Liver (tissue), 8 donors: ENCODE measurements at regions not wholly inside any gene's neighbourhood (a gene's known extent, or its start where the extent isn't known, plus 50 kb on each side); places are given as distances from the start of the nearest gene placed in this dataset.

Experiments used
- DNase-seq: peaks from one replicate; pipeline ENCODE4 v3.0.0-alpha.2; 2017; ENCODE audit warnings: low spot score
- H3K27ac ChIP-seq, 2 donors: one replicate each; pipeline ENCODE4 v1.7.0; 2013; ENCODE audit warnings: inconsistent platforms in 2 of 2, low read length in 2 of 2, control low read depth in 1 of 2, low read depth in 1 of 2, mild to moderate bottlenecking in 1 of 2
- H3K27me3 ChIP-seq, 4 donors: one replicate each; pipeline versions ENCODE4 v1.6.1 to v1.7.0; 2013; ENCODE audit warnings: low read length in 3 of 4, inconsistent platforms in 1 of 4, mild to moderate bottlenecking in 1 of 4, moderate library complexity in 1 of 4; ENCODE audit not compliant: control insufficient read depth in 4 of 4, insufficient read depth in 4 of 4
- H3K36me3 ChIP-seq, 4 donors: one replicate each; pipeline versions ENCODE4 v1.6.1 to v1.7.0; 2013; ENCODE audit warnings: low read length in 3 of 4, mild to moderate bottlenecking in 3 of 4, low read depth in 1 of 4, moderate library complexity in 1 of 4; ENCODE audit not compliant: control insufficient read depth in 4 of 4, insufficient read depth in 3 of 4
- H3K4me1 ChIP-seq, 4 donors: one replicate each; pipeline versions ENCODE4 v1.6.1 to v1.7.0; 2013; ENCODE audit warnings: low read length in 3 of 4, mild to moderate bottlenecking in 3 of 4, moderate library complexity in 1 of 4; ENCODE audit not compliant: control insufficient read depth in 4 of 4, insufficient read depth in 4 of 4
- H3K4me3 ChIP-seq, 3 donors: one replicate each; pipeline versions ENCODE4 v1.6.1 to v1.7.0; 2013; ENCODE audit warnings: low read length in 3 of 3, control low read depth in 1 of 3, low read depth in 1 of 3, mild to moderate bottlenecking in 1 of 3
- H3K9ac ChIP-seq, 2 donors: one replicate each; pipeline ENCODE4 v1.7.0; 2013; ENCODE audit warnings: low read length in 2 of 2, mild to moderate bottlenecking in 2 of 2, moderate library complexity in 2 of 2, control low read depth in 1 of 2, low read depth in 1 of 2
- H3K9me3 ChIP-seq, 4 donors: one replicate each; pipeline versions ENCODE4 v1.6.1 to v1.7.0; 2013; ENCODE audit warnings: low read length in 3 of 4; ENCODE audit not compliant: control insufficient read depth in 4 of 4
- EGR1 ChIP-seq, 2 donors: IDR thresholded peaks; 2 replicates each; pipeline ENCODE4 v1.6.1; 2016 to 2018; ENCODE audit warnings: antibody characterized with exemption in 2 of 2, low read depth in 2 of 2
- FOXA1 ChIP-seq: IDR thresholded peaks from 2 replicates; pipeline ENCODE4 v1.6.1; 2016; ENCODE audit warnings: antibody characterized with exemption
- FOXA2 ChIP-seq: IDR thresholded peaks from 2 replicates; pipeline ENCODE4 v1.6.1; 2016; ENCODE audit warnings: antibody characterized with exemption
- HNF4G ChIP-seq: IDR thresholded peaks from 2 replicates; pipeline ENCODE4 v1.6.1; 2016; ENCODE audit warnings: antibody characterized with exemption
- JUND ChIP-seq, 2 donors: IDR thresholded peaks; 2 replicates each; pipeline ENCODE4 v1.6.1; 2016; ENCODE audit warnings: antibody characterized with exemption in 2 of 2
- NR2F2 ChIP-seq: IDR thresholded peaks from 2 replicates; pipeline ENCODE4 v1.6.1; 2016; ENCODE audit warnings: antibody characterized with exemption
- RAD21 ChIP-seq, 2 donors: IDR thresholded peaks; 2 replicates each; pipeline ENCODE4 v1.6.1; 2016; ENCODE audit warnings: antibody characterized with exemption in 2 of 2, mild to moderate bottlenecking in 2 of 2
- RXRA ChIP-seq, 2 donors: IDR thresholded peaks; 2 replicates each; pipeline ENCODE4 v1.6.1; 2017 to 2018; ENCODE audit warnings: antibody characterized with exemption in 2 of 2, mild to moderate bottlenecking in 1 of 2
- SP1 ChIP-seq: IDR thresholded peaks from 2 replicates; pipeline ENCODE4 v1.6.1; 2018; ENCODE audit warnings: antibody characterized with exemption, mild to moderate bottlenecking
- TAF1 ChIP-seq: conservative IDR thresholded peaks from 2 replicates; pipeline ENCODE4 v1.6.1; 2016; ENCODE audit warnings: antibody characterized with exemption, mild to moderate bottlenecking
- WGBS: extraction: QIAGEN DNeasy Blood & Tissue Kit; methylation state at CpG from one replicate; pipeline ENCODE4 v1.1.7; 2013; 5-methylcytosine and 5-hydroxymethylcytosine counted together
- TF ChIP-seq, protein P1 (sequence below): IDR thresholded peaks from 2 replicates; pipeline ENCODE4 v1.6.1; 2016; ENCODE audit warnings: antibody characterized with exemption, mild to moderate bottlenecking
- TF ChIP-seq, protein P2 (sequence below): IDR thresholded peaks from 2 replicates; pipeline ENCODE4 v1.6.1; 2016; ENCODE audit warnings: antibody characterized with exemption
- TF ChIP-seq, protein P3 (sequence below): fragments of 150-350 bp; IDR thresholded peaks from 2 replicates; pipeline ENCODE4 v1.5.1; 2017; ENCODE audit warnings: improper control_type of control experiment, low read depth, low read length; ENCODE audit not compliant: missing input control
- TF ChIP-seq, protein P4 (sequence below): IDR thresholded peaks from 2 replicates; pipeline ENCODE4 v1.6.1; 2016; ENCODE audit warnings: antibody characterized with exemption
- TF ChIP-seq, protein P5 (sequence below): IDR thresholded peaks from 2 replicates; pipeline ENCODE4 v1.6.1; 2016; ENCODE audit warnings: antibody characterized with exemption
- donor health status: healthy.
- donor health status: healthy.
- donor health status: healthy.
- donor health status: healthy.
- donor health status: healthy.

DNA sequence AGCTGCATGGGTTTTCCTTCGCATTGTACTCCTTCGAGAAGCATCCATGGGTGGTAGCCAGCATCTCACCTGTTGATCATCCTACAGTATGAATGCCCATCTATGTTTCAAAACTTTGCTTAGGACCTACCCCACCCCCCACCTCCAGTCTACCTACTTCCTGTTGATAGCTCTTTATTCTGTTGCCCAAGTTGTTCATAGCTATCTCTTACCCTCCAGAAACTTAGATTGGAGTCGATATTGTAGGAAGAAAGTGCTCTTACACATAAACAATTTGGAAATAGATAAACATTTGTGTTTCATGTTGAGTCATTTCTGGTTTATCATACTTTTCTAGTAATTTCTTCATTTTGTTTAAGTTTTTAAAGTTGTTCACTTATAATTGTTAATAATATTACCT is 90.1 kb downstream of the FAS start (continued):
- TF ChIP-seq, protein P1, sequence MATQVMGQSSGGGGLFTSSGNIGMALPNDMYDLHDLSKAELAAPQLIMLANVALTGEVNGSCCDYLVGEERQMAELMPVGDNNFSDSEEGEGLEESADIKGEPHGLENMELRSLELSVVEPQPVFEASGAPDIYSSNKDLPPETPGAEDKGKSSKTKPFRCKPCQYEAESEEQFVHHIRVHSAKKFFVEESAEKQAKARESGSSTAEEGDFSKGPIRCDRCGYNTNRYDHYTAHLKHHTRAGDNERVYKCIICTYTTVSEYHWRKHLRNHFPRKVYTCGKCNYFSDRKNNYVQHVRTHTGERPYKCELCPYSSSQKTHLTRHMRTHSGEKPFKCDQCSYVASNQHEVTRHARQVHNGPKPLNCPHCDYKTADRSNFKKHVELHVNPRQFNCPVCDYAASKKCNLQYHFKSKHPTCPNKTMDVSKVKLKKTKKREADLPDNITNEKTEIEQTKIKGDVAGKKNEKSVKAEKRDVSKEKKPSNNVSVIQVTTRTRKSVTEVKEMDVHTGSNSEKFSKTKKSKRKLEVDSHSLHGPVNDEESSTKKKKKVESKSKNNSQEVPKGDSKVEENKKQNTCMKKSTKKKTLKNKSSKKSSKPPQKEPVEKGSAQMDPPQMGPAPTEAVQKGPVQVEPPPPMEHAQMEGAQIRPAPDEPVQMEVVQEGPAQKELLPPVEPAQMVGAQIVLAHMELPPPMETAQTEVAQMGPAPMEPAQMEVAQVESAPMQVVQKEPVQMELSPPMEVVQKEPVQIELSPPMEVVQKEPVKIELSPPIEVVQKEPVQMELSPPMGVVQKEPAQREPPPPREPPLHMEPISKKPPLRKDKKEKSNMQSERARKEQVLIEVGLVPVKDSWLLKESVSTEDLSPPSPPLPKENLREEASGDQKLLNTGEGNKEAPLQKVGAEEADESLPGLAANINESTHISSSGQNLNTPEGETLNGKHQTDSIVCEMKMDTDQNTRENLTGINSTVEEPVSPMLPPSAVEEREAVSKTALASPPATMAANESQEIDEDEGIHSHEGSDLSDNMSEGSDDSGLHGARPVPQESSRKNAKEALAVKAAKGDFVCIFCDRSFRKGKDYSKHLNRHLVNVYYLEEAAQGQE = no peak
- no peak for TF ChIP-seq NR2F2

DNA sequence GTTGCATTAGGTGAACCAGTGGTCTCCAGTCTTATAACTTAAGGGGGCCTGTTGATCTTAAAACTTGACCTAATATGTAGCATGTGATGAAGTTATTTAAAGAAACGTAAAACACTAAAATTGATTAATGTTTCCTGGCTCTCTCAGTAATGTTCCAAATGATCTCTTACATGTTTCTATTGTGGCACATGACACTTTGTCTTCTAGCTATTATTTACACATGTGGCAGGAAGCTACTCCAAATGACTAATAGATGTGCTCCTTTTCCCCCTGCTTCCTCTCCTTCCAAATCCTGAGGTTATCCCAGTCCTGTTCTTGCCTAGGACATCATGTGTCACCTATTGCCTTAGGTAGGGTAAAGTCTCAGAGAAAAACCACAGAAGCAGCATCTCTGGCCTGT is 89.4 kb downstream of the FAS start:
- no peaks in the 10 kb centered on the region for H3K27me3 ChIP-seq

More for the DNA sequence above, 89.4 kb downstream of the FAS start:
- Histone ChIP-seq H3K4me1 (peaks cover 0 to 5% (median 2%) of the 10 kb centered on the region in 4 donors), H3K27ac (no peak overlapping the region), H3K9me3 (no peaks in the 10 kb centered on the region), H3K36me3 (no peaks in the 10 kb centered on the region), H3K9ac (no peak overlapping the region), H3K4me3 (no peak overlapping the region)
- no peak for DNase-seq
- 79% methylated on average over 1 of the region's 1 CpG for WGBS
- TF ChIP-seq FOXA2 (no peak), FOXA1 (no peak), TAF1 (no peak), HNF4G (no peak), RAD21 (IDR thresholded peaks at IDR 0.05) (no peak), RXRA (IDR thresholded peaks at IDR 0.05) (no peak), NR2F2 (no peak), EGR1 (IDR thresholded peaks at IDR 0.05; ENCODE audit: low read depth in 2 of 2) (no peak), JUND (IDR thresholded peaks at IDR 0.05) (no peak), SP1 (no peak)
- TF ChIP-seq, protein P2, sequence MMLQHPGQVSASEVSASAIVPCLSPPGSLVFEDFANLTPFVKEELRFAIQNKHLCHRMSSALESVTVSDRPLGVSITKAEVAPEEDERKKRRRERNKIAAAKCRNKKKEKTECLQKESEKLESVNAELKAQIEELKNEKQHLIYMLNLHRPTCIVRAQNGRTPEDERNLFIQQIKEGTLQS = no peak
- TF ChIP-seq, protein P3, sequence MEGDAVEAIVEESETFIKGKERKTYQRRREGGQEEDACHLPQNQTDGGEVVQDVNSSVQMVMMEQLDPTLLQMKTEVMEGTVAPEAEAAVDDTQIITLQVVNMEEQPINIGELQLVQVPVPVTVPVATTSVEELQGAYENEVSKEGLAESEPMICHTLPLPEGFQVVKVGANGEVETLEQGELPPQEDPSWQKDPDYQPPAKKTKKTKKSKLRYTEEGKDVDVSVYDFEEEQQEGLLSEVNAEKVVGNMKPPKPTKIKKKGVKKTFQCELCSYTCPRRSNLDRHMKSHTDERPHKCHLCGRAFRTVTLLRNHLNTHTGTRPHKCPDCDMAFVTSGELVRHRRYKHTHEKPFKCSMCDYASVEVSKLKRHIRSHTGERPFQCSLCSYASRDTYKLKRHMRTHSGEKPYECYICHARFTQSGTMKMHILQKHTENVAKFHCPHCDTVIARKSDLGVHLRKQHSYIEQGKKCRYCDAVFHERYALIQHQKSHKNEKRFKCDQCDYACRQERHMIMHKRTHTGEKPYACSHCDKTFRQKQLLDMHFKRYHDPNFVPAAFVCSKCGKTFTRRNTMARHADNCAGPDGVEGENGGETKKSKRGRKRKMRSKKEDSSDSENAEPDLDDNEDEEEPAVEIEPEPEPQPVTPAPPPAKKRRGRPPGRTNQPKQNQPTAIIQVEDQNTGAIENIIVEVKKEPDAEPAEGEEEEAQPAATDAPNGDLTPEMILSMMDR = no peak
- TF ChIP-seq, protein P4, sequence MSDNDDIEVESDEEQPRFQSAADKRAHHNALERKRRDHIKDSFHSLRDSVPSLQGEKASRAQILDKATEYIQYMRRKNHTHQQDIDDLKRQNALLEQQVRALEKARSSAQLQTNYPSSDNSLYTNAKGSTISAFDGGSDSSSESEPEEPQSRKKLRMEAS = no peak
- TF ChIP-seq, protein P1 = no peak
- TF ChIP-seq, protein P5, sequence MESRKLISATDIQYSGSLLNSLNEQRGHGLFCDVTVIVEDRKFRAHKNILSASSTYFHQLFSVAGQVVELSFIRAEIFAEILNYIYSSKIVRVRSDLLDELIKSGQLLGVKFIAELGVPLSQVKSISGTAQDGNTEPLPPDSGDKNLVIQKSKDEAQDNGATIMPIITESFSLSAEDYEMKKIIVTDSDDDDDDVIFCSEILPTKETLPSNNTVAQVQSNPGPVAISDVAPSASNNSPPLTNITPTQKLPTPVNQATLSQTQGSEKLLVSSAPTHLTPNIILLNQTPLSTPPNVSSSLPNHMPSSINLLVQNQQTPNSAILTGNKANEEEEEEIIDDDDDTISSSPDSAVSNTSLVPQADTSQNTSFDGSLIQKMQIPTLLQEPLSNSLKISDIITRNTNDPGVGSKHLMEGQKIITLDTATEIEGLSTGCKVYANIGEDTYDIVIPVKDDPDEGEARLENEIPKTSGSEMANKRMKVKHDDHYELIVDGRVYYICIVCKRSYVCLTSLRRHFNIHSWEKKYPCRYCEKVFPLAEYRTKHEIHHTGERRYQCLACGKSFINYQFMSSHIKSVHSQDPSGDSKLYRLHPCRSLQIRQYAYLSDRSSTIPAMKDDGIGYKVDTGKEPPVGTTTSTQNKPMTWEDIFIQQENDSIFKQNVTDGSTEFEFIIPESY = no peak
